ENCODE measurements at regions not wholly inside any gene's neighbourhood (a gene's known extent, or its start where the extent isn't known, plus 50 kb on each side); places are given as distances from the start of the nearest gene placed in this dataset.

DNA sequence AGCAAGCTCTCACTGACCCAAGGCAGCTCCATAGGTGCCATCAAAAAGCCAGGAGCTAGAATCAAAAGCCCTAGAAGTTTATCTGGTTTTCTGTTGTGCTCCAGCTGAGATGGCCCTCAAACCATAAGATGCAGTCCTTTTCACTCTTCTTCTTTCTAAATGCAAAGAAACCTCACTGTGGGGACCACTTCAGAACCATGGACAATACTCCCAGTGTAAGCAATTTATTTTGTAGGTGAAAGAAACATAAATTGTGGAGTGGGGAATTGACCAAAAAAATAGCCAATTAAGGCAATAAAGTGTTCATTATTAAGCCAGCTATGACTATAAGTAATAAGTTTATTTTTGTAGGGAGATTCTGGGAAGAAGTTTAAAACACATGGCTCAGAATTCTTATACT is 1399.9 kb downstream of the PLA2G4A start:
- TF ChIP-seq POLR2AphosphoS5 (IDR thresholded peaks at IDR 0.05; ENCODE audit: low read depth, low read length) (no peak), POLR2A (IDR thresholded peaks at IDR 0.05; ENCODE audit: low read depth, low read length) (no peak)

Data from GM12892 (cell line).